DMS114 treated with DMSO at 0.1 percent for 48 hours (cell line): ENCODE measurements at regions not wholly inside any gene's neighbourhood (a gene's known extent, or its start where the extent isn't known, plus 50 kb on each side); places are given as distances from the start of the nearest gene placed in this dataset.

Source experiments
- DNase-seq: peaks from one replicate; lab custom pipeline; 2025; ENCODE audit not compliant: unreplicated experiment; lab: John Stamatoyannopoulos, UW

DNA sequence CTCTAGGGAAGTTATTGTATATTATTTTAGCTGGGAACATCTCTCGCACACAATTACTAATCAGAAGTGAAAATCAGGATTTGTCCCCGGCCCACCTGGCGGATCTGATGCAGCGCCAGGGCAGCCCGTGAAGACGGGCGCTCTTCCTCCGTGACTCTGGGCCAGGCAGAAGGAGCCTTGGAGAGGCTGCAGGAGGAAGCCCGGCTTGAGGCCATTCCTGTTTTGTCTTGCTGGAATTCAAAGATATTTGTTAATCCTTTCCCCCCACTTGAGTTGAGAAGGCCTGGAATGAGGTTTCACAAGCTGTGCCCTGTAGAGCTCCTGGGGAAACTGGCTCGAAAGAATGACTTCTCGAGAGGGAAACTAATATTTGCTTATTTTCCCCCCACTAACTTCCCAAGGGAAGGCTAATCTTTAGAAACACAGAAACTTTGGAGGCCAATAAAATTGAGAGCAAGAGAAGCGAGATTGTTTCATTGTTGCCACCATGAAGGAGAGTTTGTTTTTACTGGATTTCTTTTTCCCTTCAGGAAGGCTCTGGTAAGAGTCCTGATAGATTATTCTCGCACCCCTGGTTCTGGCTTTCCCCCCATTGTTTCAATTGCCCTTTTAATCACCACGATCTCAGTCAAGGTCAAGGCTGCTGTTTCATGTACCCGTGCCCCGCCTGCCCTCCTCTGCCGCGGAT is 92.8 kb upstream of the SEPTIN5 start:
- DNase-seq, result no peak

GRCh38 chr22:19622061-19622441 is 92.3 kb upstream of the SEPTIN5 start:
- DNase-seq, result no peak

GRCh38 chr22:19625331-19626041 is 88.8 kb upstream of the SEPTIN5 start:
- no peak for DNase-seq

- no peak for DNase-seq
These were observed 88.2 kb upstream of the SEPTIN5 start for GRCh38 chr22:19626042-19626587.

DNA sequence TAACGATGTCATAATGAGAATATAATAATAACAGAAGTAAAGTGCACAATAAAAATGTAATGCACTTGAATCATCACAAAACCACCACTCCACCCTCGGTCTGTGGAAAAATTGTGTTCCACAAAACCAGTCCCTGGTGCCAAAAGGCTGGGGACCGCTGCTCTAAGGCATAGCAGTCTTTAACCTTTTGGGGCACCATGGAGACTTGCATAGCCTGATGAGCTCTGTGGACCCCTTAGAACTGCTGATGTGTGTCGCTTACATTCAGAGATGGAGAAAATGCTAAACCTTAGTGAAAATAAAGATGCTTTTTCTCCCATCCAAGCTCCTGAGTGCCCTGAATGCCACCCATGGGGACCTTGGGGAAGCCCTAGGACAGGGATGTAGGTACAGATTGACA is 87.6 kb upstream of the SEPTIN5 start:
- DNase-seq, result no peak

DNA sequence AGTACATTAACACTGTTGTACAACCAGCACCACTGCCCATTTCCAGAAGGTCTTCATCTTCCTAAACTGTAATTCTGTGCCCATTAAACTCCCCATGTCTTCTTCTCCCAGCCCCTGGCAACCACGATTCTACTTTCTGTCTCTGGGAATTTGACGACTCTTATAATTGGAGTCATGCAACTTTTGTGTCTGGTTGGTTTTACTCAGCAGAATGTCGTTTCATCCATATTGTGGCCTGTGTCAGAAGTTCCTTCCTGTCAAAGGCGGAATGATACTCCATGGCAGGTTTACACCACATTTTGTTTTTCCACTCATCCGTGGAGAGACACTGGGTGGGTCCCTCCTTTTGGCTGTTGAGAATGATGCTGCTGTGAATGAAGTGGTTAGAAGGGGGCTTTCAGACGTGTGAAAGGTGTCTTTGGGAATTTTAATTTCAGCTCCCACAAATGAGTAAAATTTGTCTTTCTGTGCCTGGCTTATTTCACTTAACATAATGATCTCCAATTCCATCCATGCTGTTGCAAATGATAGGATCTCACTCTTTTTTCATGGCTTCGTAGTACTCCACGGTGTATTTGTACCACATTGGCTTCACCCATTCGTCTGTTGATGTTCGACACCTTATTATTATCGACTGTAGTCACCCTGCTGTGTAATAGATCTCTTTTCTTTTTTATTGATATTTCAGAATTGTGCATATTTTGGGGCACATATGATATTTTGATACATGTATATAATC is 86.1 kb upstream of the SEPTIN5 start:
- no peak for DNase-seq

DNA sequence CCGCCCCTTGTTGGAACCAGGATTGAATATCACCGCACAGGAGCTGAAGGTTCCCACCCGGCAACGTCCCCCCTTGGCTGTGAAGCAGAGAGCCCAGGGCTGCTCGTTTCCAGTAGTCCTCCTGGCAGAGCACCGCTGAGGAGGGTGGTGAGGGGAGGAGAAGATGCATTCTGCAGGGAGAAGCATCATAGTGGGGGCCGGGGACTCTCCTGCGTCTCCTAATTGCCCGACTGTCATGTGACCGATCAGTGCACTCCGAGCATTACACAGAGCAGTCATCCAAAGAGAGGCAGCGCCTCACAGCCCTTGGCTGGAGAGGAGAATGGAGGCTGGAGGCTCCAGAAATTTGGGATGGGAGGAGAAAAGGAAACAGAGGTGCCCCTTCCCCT is 85.0 kb upstream of the SEPTIN5 start:
- no peak for DNase-seq

GRCh38 chr22:19629720-19630419 is 84.4 kb upstream of the SEPTIN5 start:
- DNase-seq, result peak; percentile 68

- DNase-seq, result no peak
These were observed 83.7 kb upstream of the SEPTIN5 start for GRCh38 chr22:19630614-19631013.

GRCh38 chr22:19631899-19632667 is 82.2 kb upstream of the SEPTIN5 start:
- DNase-seq, result peak; percentile 42

- DNase-seq, result no peak
These were observed 81.6 kb upstream of the SEPTIN5 start for GRCh38 chr22:19632668-19633148.

- no peak for DNase-seq
These were observed 79.9 kb upstream of the SEPTIN5 start for GRCh38 chr22:19634226-19634975.

DNA sequence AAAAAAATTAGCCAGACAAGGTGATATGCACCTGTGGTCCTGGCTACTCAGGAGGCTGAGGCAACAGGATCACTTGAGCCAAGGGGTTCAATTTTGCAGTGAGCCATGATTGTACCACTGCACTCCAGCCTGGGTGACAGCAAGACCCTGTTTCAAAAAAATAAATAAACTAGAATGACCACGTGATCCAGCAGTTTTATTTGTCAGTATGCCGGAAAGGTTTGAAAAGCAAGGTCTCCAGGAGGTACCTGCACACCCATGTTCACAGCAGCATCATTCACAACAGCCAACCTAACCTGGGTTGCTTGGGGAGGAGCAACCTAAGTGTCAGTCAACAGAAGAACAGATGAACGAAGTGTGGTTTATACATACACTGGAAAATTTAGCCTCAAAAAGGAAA is 78.7 kb upstream of the SEPTIN5 start:
- DNase-seq, result no peak

- no peak for DNase-seq
These were observed 77.5 kb upstream of the SEPTIN5 start for GRCh38 chr22:19636696-19637407.

DNA sequence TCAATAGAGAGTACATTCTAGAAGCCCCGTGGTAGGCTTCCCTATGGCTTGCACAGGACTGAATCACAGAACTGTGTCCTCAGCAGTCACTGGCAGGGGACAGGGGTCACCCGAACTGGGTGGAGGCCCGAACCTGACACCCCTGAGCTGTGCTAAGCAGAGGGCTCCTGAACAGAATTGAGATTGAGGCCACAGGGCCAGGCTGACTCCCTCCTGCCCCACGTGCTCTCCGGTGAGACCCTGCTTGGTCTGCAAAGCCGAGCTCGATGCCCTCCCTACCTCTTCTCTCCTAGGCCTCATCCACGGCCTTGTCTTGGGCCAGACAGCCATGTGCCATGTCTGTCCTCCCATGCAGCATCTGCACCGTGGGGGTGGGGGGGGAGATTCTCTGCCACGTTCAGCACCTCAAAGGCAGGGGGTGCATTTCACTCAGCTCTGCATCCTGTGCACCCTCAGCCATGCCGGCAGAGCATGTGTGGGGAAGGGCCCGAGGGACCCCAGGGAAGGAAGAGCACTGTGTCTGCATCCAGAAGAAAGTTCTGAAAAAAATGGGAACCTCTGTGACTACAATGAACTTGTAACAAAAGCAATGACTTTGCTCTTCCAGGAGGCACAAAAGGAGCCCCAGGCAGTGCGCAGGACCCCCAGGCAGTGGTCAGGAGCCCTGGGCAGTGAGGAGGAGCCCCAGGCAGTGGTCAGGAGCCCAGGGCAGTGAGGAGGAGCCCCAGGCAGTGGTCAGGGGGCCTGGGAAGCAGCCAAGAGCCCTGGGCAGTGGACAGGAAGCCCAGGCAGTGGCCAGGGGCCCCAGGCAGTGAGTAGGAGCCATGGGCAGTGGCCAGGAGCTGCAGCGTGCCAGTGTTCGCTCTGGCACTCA is 76.7 kb upstream of the SEPTIN5 start:
- no peak for DNase-seq

GRCh38 chr22:19638282-19639015 is 75.9 kb upstream of the SEPTIN5 start:
- DNase-seq, result no peak

DNA sequence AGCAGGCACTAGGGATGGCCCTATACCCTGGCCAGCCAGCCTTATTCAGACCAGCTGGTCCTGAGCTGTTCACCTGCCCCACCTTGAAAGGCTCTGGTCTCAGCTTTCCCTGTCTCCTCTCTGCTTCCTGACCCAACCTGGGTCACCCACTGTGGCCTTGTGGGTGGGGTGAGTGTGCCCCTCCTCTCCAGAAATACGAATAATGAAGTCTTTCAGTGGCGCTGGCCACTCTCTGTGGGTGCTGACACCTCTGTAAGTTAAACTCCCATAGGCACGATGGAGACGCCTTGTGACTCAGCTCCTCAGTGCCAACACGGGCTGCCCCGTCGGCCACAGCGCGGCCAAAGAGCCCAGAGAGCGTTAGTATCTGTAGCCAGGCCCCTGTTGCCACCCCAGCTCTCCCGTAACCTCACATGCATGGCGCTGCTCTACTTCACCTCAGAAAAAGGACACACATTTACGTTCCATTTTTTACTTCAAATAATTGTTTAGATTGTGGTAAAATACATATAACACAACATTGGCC is 74.6 kb upstream of the SEPTIN5 start:
- no peak for DNase-seq
